NCI-H1105 (cell line): ENCODE measurements at regions not wholly inside any gene's neighbourhood (a gene's known extent, or its start where the extent isn't known, plus 50 kb on each side); places are given as distances from the start of the nearest gene placed in this dataset.
"Not testable (repeated sequence)": the region's sequence is repeated elsewhere in the genome, so short reads cannot be mapped to it uniquely, and the experiment has no call there.

Experiments used
- DNase-seq: peaks from one replicate; lab custom pipeline; 2025; lab: John Stamatoyannopoulos, UW

- no peak for DNase-seq
Measured at GRCh38 chr10:2251631-2252030, 514.3 kb upstream of the ADARB2 start.

- no peak for DNase-seq
Measured at GRCh38 chr10:2246747-2247146, 509.4 kb upstream of the ADARB2 start.

GRCh38 chr10:2245580-2245979 is 508.3 kb upstream of the ADARB2 start:
- DNase-seq: no peak

GRCh38 chr10:2244471-2244870 is 507.1 kb upstream of the ADARB2 start:
- no peak for DNase-seq

GRCh38 chr10:2236876-2237275 is 499.6 kb upstream of the ADARB2 start:
- DNase-seq: no peak

- no peak for DNase-seq
Measured at GRCh38 chr10:2232479-2232878, 495.2 kb upstream of the ADARB2 start.

GRCh38 chr10:2230478-2230877 is 493.2 kb upstream of the ADARB2 start:
- no peak for DNase-seq

GRCh38 chr10:2228320-2228901 is 491.1 kb upstream of the ADARB2 start:
- no peak for DNase-seq

GRCh38 chr10:2225609-2226008 is 488.3 kb upstream of the ADARB2 start:
- no peak for DNase-seq

- no peak for DNase-seq
Measured at GRCh38 chr10:2223548-2224320, 486.4 kb upstream of the ADARB2 start.

- no peak for DNase-seq
Measured at GRCh38 chr10:2222631-2223030, 485.3 kb upstream of the ADARB2 start.

GRCh38 chr10:2214805-2215204 is 477.5 kb upstream of the ADARB2 start:
- DNase-seq: no peak

- no peak for DNase-seq
Measured at GRCh38 chr10:2214092-2214491, 476.8 kb upstream of the ADARB2 start.

- DNase-seq: peak; percentile 63
Measured at GRCh38 chr10:2212244-2212834, 475.0 kb upstream of the ADARB2 start.

GRCh38 chr10:2210088-2210487 is 472.8 kb upstream of the ADARB2 start:
- DNase-seq: no peak

- no peak for DNase-seq
Measured at GRCh38 chr10:2208106-2208505, 470.8 kb upstream of the ADARB2 start.

GRCh38 chr10:2207246-2207922 is 470.1 kb upstream of the ADARB2 start:
- no peak for DNase-seq

- no peak for DNase-seq
Measured at GRCh38 chr10:2205406-2205805, 468.1 kb upstream of the ADARB2 start.

- no peak for DNase-seq
Measured at GRCh38 chr10:2202401-2202800, 465.1 kb upstream of the ADARB2 start.

- no peak for DNase-seq
Measured at GRCh38 chr10:2201534-2202099, 464.3 kb upstream of the ADARB2 start.

- DNase-seq: no peak
Measured at GRCh38 chr10:2197663-2198062, 460.3 kb upstream of the ADARB2 start.

- DNase-seq: no peak
Measured at GRCh38 chr10:2196272-2196671, 458.9 kb upstream of the ADARB2 start.

- DNase-seq: not testable (repeated sequence)
Measured at GRCh38 chr10:2189356-2189755, 452.0 kb upstream of the ADARB2 start.
